Choroid plexus epithelial cell (primary cell): ENCODE measurements at regions not wholly inside any gene's neighbourhood (a gene's known extent, or its start where the extent isn't known, plus 50 kb on each side); places are given as distances from the start of the nearest gene placed in this dataset.

ENCODE experiments used
- DNase-seq: peaks from one replicate; pipeline ENCODE4 v3.0.0-alpha.2; 2010; ENCODE audit warnings: low read depth
- H3K4me3 ChIP-seq: 2 replicates; pipeline ENCODE4 v1.5.1; 2011; ENCODE audit warnings: low read depth, mild to moderate bottlenecking, control low read depth, low read length, moderate library complexity
- TF ChIP-seq, protein P1 (sequence below): conservative IDR thresholded peaks from 2 replicates; pipeline ENCODE4 v1.5.1; 2011; ENCODE audit warnings: low read depth, mild to moderate bottlenecking, control low read depth, inconsistent platforms, low read length, moderate library complexity

DNA sequence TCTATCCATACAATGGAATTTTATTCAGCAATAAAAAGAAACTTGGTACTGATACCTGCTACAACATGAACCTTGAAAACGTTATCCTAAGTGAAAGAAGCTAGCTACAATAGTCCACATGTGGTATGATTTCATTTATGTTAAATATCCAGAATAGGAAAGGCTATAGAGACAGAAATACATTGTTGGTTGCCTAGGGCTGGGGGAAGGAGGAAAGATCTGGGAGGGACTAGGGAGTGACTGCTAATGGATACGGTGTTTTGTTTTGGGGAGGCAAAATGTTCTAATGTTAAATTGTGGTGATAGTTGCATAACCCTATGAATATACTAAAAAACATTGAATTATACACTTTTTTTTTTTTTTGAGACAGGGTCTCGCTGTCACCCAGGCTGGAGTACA lies 141.1 kb upstream of the ARX start:
- TF ChIP-seq, protein P1, sequence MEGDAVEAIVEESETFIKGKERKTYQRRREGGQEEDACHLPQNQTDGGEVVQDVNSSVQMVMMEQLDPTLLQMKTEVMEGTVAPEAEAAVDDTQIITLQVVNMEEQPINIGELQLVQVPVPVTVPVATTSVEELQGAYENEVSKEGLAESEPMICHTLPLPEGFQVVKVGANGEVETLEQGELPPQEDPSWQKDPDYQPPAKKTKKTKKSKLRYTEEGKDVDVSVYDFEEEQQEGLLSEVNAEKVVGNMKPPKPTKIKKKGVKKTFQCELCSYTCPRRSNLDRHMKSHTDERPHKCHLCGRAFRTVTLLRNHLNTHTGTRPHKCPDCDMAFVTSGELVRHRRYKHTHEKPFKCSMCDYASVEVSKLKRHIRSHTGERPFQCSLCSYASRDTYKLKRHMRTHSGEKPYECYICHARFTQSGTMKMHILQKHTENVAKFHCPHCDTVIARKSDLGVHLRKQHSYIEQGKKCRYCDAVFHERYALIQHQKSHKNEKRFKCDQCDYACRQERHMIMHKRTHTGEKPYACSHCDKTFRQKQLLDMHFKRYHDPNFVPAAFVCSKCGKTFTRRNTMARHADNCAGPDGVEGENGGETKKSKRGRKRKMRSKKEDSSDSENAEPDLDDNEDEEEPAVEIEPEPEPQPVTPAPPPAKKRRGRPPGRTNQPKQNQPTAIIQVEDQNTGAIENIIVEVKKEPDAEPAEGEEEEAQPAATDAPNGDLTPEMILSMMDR, result no peak
- no peak for DNase-seq
- no peak overlapping the region for H3K4me3 ChIP-seq

DNA sequence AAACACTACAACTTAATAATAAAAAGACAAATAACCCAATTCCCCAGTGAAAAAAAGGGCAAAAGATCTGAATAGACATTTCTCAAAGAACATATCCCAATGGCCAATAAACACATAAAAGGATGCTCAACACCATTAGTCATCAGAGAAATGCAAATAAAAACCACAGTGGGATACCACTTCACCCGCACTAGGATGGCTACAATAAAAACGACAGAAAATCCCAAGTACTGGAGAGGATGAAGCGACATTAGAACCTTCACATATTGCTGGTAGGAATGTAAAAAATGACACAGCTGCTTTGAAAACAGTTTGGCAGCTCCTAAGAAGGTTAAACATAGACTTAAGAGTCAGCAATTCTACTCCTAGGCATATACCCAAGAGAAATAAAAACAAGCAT lies 140.6 kb upstream of the ARX start:
- DNase-seq, result peak; percentile 25
- H3K4me3 ChIP-seq, result no peak overlapping the region
- TF ChIP-seq, protein P1, result no peak

DNA sequence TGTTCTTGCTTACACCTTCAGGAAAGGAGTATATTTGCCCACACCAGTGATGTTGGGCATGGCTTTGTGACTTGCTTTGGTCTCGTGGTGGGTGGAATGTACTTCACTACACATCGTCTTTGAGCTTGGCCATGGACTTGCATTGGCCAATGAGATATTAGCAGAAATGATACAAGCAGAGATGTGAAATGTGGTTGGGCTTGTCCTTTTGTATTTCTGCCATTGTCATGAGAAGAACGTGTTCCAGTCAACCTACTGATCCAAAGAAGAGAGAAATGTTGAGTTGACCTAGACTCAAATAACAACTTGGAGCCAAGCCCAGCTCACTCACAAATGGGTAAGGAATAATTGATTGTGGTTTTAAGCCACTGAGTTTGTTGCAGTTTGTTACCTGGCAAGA lies 138.4 kb upstream of the ARX start:
- TF ChIP-seq, protein P1, result no peak
- no peak overlapping the region for H3K4me3 ChIP-seq
- no peak for DNase-seq

DNA sequence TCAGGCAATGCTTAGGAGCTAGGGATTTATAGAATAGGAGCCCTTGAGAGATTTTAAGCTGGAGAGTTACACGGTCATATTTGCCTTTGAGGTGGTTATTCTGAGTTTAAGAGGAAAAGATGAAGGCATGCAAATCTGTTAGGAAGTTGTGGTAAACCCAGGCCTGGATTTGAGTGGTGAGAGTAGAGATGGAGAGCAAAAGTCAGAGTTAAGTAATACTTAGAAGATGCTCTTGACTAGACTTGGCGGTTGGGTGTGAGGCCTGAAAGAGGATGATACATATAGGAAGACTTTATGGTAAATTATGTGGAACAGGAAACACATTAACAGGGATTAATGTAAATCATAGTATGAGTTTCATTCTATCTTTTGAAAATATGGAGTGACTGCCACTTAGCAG lies 136.0 kb upstream of the ARX start:
- TF ChIP-seq, protein P1, result no peak
- no peak overlapping the region for H3K4me3 ChIP-seq
- no peak for DNase-seq

DNA sequence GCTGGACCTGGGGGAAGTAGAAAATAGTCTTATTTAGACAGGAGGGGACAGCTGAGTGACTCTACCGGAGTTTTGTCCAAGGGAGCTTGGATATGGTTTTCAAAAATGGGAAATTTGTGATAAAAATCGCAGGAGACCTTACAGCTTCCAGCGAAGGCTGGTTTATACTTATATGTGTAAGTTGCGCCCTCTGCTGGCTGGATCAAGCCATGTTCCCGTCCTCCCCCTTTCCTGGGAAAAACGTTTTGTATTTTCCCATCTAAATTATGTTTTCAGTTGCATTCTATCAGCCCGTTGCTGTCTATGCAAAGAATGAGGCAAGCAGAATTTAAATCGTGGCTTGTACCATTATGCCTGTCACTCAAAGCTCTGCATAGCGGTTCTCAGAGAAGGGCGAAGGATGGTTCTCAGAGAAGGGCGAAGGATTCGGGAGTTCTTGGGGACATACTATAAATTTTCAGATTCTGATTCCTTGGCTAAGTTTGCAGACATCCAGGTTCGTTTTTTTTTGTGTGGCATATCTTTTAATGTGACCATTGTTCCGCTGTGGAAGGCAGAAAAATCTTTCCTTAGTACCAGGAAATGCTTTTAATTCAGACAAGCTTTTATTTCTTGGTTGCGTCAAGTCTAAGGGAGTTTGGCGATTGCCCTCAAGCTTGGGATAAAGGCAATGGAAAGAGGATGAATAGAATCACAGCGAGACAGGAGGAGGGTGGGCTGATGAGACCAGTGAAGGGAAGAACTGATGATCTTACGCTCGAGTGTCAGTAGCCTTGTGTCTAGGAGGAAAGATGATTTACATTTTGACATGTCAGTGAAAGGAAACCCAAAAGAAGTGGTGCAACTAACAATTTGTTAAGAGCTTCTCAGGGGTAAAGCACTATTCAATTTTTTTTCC lies 128.5 kb upstream of the ARX start:
- TF ChIP-seq, protein P1, result peak; percentile 76
- H3K4me3 ChIP-seq, result no peak overlapping the region
- DNase-seq, result peak; percentile 71

DNA sequence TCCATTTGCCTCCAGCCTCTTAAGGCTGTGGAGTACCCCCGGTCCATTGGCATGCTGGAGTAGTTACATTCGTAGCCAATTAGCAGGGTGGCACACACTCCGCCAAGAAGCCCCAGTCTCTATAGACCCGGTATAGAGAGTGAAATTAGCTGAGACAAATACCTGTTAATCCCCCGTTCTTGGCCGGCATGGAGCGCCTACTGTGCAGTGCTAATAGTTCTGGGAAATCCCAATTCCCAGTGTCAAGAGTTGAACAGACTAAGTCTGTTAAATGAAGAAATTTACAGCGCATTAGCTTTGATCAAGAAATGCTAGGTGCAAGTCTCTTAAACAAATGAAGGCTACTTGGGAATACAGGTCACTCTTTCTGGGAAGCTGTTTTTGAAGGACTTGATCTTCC lies 127.8 kb upstream of the ARX start:
- H3K4me3 ChIP-seq, result no peak overlapping the region
- DNase-seq, result no peak
- TF ChIP-seq, protein P1, result no peak

DNA sequence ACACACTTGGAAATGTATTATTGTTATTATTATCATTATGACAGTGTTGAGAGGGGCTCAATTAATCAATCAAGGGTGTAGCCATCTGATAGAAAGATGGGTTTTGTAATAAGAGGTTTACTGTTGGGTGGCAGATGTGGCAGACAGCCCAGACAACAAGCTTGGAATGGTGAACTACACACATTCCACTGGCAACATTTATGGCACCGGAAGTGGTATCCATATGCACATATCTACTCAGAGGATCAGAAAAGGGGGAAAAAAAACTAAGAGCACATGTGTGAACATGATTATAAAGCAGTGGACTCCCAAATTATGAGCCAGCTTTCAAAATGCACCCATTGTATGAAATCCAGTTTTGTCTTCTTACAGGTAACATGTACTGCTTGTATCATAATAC lies 125.9 kb upstream of the ARX start:
- TF ChIP-seq, protein P1, result no peak
- DNase-seq, result no peak
- H3K4me3 ChIP-seq, result no peak overlapping the region
